Upper lobe of right lung (tissue), 1 donor: ENCODE measurements at regions not wholly inside any gene's neighbourhood (a gene's known extent, or its start where the extent isn't known, plus 50 kb on each side); places are given as distances from the start of the nearest gene placed in this dataset.
"Not testable (repeated sequence)": the region's sequence is repeated elsewhere in the genome, so short reads cannot be mapped to it uniquely, and the experiment has no call there.

Source experiments
- ATAC-seq: fragments of 200-7000 bp; cut with Tn5 transposase; one replicate; pipeline ENCODE4 v1.9.1; 2020; ENCODE audit warnings: mild to moderate bottlenecking, moderate library complexity
- DNase-seq: peaks from one replicate; pipeline ENCODE4 v3.0.0-alpha.2; 2020
- H3K27ac ChIP-seq: fragments of 200-600 bp; one replicate; pipeline ENCODE4 v1.8.0; 2022
- H3K27me3 ChIP-seq: fragments of 200-600 bp; one replicate; pipeline ENCODE4 v1.8.0; 2022; ENCODE audit warnings: mild to moderate bottlenecking
- H3K36me3 ChIP-seq: fragments of 200-600 bp; one replicate; pipeline ENCODE4 v1.8.0; 2022
- H3K4me1 ChIP-seq: fragments of 200-600 bp; one replicate; pipeline ENCODE4 v1.8.0; 2022
- H3K4me3 ChIP-seq: fragments of 200-600 bp; one replicate; pipeline ENCODE4 v1.8.0; 2022; ENCODE audit warnings: mild to moderate bottlenecking
- H3K9me3 ChIP-seq: fragments of 200-600 bp; one replicate; pipeline ENCODE4 v1.8.0; 2022
- intact Hi-C: fragments of 100-400 bp; cut with DNase I; formaldehyde crosslinking; loops from one replicate; pipeline ENCODE4 v1.11.0; 2022
- TF ChIP-seq, protein P1 (sequence below): fragments of 200-600 bp; IDR thresholded peaks from one replicate; pipeline ENCODE4 v1.8.0; 2022; ENCODE audit warnings: antibody characterized with exemption
- donor health status: DM: no; HTN: yes; CAD: no; lungs with severe emphysema.

DNA sequence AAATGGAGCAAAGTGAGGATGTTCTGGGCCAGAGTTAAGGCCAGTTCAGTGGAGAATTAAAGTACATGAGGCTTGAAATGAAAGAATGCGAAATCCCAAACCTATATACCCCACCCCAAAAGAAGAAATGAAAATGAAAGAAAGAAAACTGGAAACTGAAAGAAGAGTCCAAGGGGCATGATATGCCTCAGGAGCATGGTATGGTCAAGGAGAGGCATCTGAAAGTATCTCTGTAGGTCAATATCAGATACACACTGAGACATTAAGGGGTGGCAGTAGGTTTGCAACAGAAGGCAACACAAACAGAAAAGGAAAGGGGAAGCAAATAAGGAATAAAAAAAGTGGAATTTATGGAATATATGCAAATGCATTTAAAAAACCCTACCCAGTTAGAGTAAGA is 166.5 kb downstream of the COG6 start:
- Histone ChIP-seq H3K4me3 (no peak overlapping the region), H3K27me3 (no peaks in the 10 kb centered on the region), H3K36me3 (no peaks in the 10 kb centered on the region), H3K9me3 (no peaks in the 10 kb centered on the region), H3K27ac (no peak overlapping the region), H3K4me1 (no peaks in the 10 kb centered on the region)
- intact Hi-C loops = no loop called here
- no peak for DNase-seq
- ATAC-seq = no peak
- TF ChIP-seq, protein P1, sequence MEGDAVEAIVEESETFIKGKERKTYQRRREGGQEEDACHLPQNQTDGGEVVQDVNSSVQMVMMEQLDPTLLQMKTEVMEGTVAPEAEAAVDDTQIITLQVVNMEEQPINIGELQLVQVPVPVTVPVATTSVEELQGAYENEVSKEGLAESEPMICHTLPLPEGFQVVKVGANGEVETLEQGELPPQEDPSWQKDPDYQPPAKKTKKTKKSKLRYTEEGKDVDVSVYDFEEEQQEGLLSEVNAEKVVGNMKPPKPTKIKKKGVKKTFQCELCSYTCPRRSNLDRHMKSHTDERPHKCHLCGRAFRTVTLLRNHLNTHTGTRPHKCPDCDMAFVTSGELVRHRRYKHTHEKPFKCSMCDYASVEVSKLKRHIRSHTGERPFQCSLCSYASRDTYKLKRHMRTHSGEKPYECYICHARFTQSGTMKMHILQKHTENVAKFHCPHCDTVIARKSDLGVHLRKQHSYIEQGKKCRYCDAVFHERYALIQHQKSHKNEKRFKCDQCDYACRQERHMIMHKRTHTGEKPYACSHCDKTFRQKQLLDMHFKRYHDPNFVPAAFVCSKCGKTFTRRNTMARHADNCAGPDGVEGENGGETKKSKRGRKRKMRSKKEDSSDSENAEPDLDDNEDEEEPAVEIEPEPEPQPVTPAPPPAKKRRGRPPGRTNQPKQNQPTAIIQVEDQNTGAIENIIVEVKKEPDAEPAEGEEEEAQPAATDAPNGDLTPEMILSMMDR = no peak

DNA sequence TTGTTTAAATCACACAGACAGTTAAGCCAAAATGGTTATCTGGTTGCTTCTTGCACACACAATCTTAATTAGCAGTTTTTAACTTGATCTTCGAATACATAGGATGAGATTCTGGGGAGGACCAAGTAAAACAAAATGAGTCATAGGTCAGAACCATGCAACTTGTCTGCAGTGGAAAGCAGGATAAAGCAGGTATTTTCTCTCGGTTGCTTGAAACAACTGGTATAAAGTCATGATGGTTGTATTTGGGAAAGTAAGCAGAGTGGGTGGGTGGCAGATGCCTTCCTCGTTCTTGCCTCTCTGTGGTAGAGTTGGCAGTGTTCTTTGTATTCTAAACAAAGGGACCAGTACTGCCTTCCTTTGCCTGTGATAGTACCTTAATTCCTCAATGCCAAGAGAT is 167.0 kb downstream of the COG6 start:
- DNase-seq (no peak), ATAC-seq (no peak)
- Histone ChIP-seq H3K9me3 (no peaks in the 10 kb centered on the region), H3K27ac (no peak overlapping the region), H3K4me1 (no peaks in the 10 kb centered on the region), H3K27me3 (no peaks in the 10 kb centered on the region), H3K36me3 (no peaks in the 10 kb centered on the region), H3K4me3 (no peak overlapping the region)
- intact Hi-C loops = no loop called here
- TF ChIP-seq, protein P1 = no peak

DNA sequence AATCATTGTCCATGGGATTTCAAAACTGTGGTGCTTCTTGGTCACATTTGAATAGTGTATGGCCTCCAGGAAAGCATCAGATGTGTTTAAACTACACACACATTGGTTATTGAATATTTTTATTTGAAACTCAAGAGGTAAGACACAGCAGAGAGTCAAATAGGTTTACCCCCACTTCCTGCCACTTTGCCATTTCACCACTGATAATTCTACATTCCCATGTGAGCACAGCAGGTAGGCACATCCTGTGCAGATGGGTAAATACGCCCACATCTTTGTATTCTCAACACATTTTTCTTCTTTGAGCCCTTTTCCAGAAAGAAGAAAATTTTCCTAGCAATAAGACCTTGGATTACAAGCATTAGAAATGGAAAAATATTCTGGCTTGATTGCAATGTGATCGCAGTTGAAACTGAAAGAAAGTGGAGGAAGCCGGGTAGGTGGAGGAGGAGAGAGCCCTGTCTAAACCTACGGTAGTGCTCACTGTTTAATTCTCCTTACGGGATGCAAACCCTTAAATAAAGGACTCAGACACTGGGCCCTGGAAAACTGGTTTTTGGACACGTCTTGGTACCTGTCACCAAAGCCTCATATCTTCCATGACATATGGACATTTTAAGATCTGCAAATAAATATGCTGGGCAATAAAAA is 167.7 kb downstream of the COG6 start:
- Histone ChIP-seq H3K9me3 (no peaks in the 10 kb centered on the region), H3K27me3 (no peaks in the 10 kb centered on the region), H3K27ac (no peak overlapping the region), H3K36me3 (no peaks in the 10 kb centered on the region), H3K4me1 (no peaks in the 10 kb centered on the region), H3K4me3 (no peak overlapping the region)
- no peak for ATAC-seq
- no peak for DNase-seq
- intact Hi-C loops = no loop called here
- TF ChIP-seq, protein P1 = no peak

DNA sequence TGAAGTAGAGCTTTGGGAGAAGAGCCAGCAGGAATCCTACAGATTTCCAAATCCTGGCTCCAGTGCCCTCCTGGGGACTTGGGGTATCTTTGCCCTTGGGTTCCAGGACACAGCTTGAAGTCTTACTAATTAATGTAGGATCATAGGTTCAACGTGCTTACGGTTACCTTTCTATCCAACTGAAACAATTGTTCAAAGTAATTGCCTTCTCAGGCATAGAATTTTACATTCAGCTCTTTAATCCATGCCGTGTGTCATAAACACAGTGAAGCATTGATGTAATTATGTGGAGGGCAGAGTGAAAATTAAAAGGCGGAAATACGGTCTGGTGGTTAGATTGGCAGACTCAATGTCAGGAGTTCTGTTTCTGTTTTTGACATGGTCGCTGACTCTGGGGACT is 170.4 kb downstream of the COG6 start:
- H3K4me1 ChIP-seq = no peaks in the 10 kb centered on the region
- H3K27ac ChIP-seq = no peak overlapping the region
- no peak overlapping the region for H3K4me3 ChIP-seq
- intact Hi-C loops = no loop called here
- ATAC-seq (no peak), DNase-seq (no peak)
- H3K36me3 ChIP-seq = no peaks in the 10 kb centered on the region
- H3K27me3 ChIP-seq = no peaks in the 10 kb centered on the region
- TF ChIP-seq, protein P1 = no peak
- H3K9me3 ChIP-seq = no peaks in the 10 kb centered on the region

DNA sequence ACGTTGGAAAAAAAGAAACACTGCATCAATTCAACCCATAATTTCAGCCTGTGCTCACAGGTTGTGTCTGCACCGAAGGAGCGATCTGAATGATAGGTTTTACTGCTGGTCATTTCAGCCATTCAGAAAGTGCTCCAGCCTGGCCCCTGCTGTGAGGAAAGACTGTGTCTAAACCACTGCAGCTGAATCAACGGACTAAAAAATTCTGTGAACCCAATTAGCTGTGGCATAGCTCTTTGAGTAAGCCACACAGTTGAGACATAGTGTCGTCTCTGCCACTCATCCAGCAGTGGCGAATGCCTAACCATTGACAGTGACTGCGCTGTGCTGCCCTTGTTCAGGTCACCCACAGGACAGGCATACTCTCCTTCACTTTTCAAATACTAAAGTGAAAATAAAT is 179.8 kb downstream of the COG6 start:
- Histone ChIP-seq H3K9me3 (no peaks in the 10 kb centered on the region), H3K27ac (no peak overlapping the region), H3K4me3 (no peak overlapping the region), H3K27me3 (no peaks in the 10 kb centered on the region), H3K36me3 (no peaks in the 10 kb centered on the region), H3K4me1 (no peaks in the 10 kb centered on the region)
- TF ChIP-seq, protein P1 = no peak
- intact Hi-C loops = no loop called here
- ATAC-seq (no peak), DNase-seq (no peak)

DNA sequence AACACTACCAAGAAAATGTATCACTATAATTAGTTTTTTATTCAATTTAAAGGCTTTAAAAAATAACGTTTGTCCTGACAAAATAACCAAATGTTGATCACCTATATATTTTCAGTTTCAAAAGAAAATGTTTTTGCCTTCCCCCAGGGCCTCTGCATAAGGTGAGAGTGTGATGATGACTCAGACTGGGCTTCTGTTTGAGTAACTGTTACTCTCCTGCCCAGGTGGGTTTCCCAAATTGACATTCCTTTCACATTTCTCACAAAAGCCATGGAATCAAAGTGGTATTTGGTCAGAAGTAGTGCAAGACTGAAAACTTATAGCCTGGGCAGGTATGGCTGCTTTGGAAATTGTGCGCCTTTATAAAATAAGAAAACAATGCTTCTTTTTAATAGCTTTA is 180.6 kb downstream of the COG6 start:
- Histone ChIP-seq H3K27me3 (no peaks in the 10 kb centered on the region), H3K27ac (no peak overlapping the region), H3K4me3 (no peak overlapping the region), H3K9me3 (no peaks in the 10 kb centered on the region), H3K4me1 (no peaks in the 10 kb centered on the region), H3K36me3 (no peaks in the 10 kb centered on the region)
- DNase-seq (no peak), ATAC-seq (no peak)
- intact Hi-C loops = no loop called here
- TF ChIP-seq, protein P1 = no peak

DNA sequence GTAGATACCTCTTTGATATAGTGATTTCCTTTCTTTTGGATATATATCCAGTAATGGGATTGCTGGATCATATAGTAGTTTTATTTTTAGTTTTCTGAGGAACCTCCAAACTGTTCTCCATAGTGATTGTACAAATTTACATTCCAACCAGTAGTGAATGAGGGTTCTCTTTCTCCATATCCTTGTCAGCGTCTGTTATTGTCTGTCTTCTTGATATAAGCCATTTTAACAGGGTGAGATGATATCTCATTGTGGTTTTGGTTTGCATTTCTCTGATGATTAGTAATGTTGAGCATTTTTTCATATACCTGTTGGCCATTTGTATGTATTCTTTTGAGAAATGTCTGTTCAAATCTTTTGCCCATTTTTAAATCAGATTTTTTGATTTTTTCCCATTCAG is 182.4 kb downstream of the COG6 start:
- H3K27ac ChIP-seq, H3K4me3 ChIP-seq, intact Hi-C loops, ATAC-seq, DNase-seq, H3K36me3 ChIP-seq, H3K4me1 ChIP-seq, H3K27me3 ChIP-seq, H3K9me3 ChIP-seq: not testable (repeated sequence)
